H1 (cell line): ENCODE measurements at regions not wholly inside any gene's neighbourhood (a gene's known extent, or its start where the extent isn't known, plus 50 kb on each side); places are given as distances from the start of the nearest gene placed in this dataset.

Experiments used
- EGR1 ChIP-seq: IDR thresholded peaks from 2 replicates; pipeline ENCODE4 v1.6.1; 2011; ENCODE audit warnings: low read depth, low read length, borderline replicate concordance
- EZH2 ChIP-seq: fragments of 200-600 bp; sonication (generic); IDR thresholded peaks from 2 replicates; pipeline ENCODE4 v1.7.1; 2012; ENCODE audit warnings: low read depth, mild to moderate bottlenecking, moderate library complexity, low read length, inconsistent platforms; ENCODE audit not compliant: severe bottlenecking
- GABPA ChIP-seq: IDR thresholded peaks from 2 replicates; pipeline ENCODE4 v1.6.1; 2011; ENCODE audit warnings: mild to moderate bottlenecking, low read length, moderate library complexity, borderline replicate concordance; ENCODE audit not compliant: insufficient read depth
- POLR2A ChIP-seq, 2 experiments: IDR thresholded peaks; 1 replicate in 1 of 2; 2 replicates in 1 of 2; pipeline ENCODE4 v1.6.1; 2011; ENCODE audit warnings: low read depth in 2 of 2, low read length in 2 of 2, mild to moderate bottlenecking in 2 of 2; ENCODE audit errors: control extremely low read depth in 1 of 2
- RXRA ChIP-seq: IDR thresholded peaks from 2 replicates; pipeline ENCODE4 v1.6.1; 2011; ENCODE audit warnings: low read depth, mild to moderate bottlenecking, low read length, moderate library complexity; ENCODE audit not compliant: insufficient read depth
- SP1 ChIP-seq: IDR thresholded peaks from 2 replicates; pipeline ENCODE4 v1.6.1; 2011; ENCODE audit warnings: low read depth, low read length
- SP2 ChIP-seq: IDR thresholded peaks from 2 replicates; pipeline ENCODE4 v1.6.1; 2012; ENCODE audit warnings: mild to moderate bottlenecking, low read length, inconsistent platforms
- SUZ12 ChIP-seq: fragments of 200-600 bp; sonication (generic); IDR thresholded peaks from 2 replicates; pipeline ENCODE4 v1.6.1; 2012; ENCODE audit warnings: mild to moderate bottlenecking, inconsistent platforms, low read length, moderate library complexity, mixed read lengths

DNA sequence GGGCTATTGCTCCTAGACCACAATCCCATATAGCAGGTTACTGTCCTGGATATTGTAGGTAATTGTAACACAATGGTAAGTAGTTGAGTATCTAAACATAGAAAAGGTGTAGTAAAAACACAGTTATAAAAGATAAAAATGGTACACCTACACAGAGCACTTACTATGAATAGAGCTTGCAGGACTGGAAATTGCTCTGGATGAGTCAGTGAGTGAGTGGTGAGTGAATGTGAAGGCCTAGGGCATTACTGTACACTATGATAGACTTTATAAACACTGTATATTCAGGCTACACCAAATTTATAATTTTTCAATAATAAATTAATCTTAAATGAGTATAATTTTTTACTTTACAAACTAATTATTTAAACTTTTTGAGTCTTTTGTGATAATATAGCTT is 425.7 kb downstream of the PABPC4L start:
- TF ChIP-seq EZH2 (no peak), GABPA (no peak), POLR2A (IDR thresholded peaks at IDR 0.05; ENCODE audit: control extremely low read depth in 1 of 2, low read depth in 2 of 2, low read length in 2 of 2) (no peak), SP2 (no peak), SP1 (no peak), EGR1 (no peak), RXRA (no peak), SUZ12 (no peak)
